ENCODE measurements at regions not wholly inside any gene's neighbourhood (a gene's known extent, or its start where the extent isn't known, plus 50 kb on each side); places are given as distances from the start of the nearest gene placed in this dataset.

DNA sequence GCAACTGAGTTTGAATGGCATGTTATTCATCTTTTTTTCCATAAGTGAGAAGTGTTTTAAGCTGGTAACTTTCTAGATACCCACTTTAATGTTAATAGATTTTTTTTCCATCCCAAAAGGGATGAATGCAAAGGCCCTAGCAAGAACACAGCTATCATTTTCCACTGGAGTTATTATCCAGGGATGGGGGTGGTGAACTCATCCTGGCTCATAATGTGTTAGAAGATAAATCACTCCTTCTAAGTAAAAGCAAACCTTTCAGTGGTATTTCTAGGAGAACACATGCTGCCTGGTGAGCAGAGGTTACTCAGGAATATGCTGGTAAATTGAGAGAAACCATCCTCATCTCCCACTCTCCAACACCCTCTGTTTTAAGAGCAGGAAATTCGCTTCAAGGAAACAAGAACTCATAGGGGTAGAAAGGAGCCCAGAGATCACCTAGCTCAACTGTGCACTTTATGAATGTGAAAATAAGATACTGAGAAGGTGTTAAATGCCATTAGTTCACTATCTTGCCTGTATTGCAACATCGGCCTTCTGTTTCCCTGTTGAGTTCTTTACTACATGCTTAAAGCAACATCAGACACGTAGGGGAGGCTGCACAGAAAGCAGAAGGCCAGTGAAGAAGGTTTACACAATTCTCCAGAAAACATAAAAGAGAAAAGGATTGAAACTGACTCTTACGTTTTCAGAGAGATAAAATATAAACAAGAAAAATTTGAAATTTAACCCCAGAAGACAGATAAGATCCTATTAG lies 264.0 kb upstream of the PRKCQ start:
- Histone ChIP-seq H2BK15ac (ENCODE audit: low read depth, low read length) (no peak overlapping the region), H2BK120ac (ENCODE audit: low read depth, low read length, poor library complexity, severe bottlenecking) (no peak overlapping the region), H3K4me1 (ENCODE audit: insufficient read depth, low read length) (no peaks in the 10 kb centered on the region), H3K23ac (ENCODE audit: insufficient read length, low read depth, low read length) (no peak overlapping the region), H2BK5ac (ENCODE audit: insufficient read length, low read length) (no peak overlapping the region), H3K9ac (ENCODE audit: extremely low read depth, insufficient read length, low read length) (no peak overlapping the region), H3K79me2 (ENCODE audit: insufficient read depth, low read length) (no peaks in the 10 kb centered on the region), H4K91ac (ENCODE audit: insufficient read length, low read depth, low read length) (no peak overlapping the region), H3K18ac (ENCODE audit: insufficient read length, low read depth, low read length) (no peak overlapping the region), H2BK20ac (ENCODE audit: low read depth, low read length, poor library complexity, severe bottlenecking) (no peak overlapping the region), H3K14ac (ENCODE audit: insufficient read depth, low read length) (no peak overlapping the region), H3K27me3 (ENCODE audit: insufficient read depth, low read length) (no peaks in the 10 kb centered on the region), H4K8ac (replicated peaks; ENCODE audit: insufficient read length, low read depth, low read length) (no peak overlapping the region), H3T11ph (ENCODE audit: low read length) (no peak overlapping the region), H2AFZ (ENCODE audit: low read length) (no peak overlapping the region), H3K27ac (ENCODE audit: insufficient read length, low read depth, low read length) (no peak overlapping the region), H3K56ac (ENCODE audit: insufficient read length, low read depth, low read length) (no peak overlapping the region), H3K4me2 (ENCODE audit: insufficient read depth, insufficient read length, low read length) (no peak overlapping the region), H3K9me3 (ENCODE audit: control insufficient read depth, low read depth, low read length) (peaks cover 16% of the 10 kb centered on the region), H2BK12ac (ENCODE audit: insufficient read length, low read depth, low read length) (no peak overlapping the region), H3K23me2 (ENCODE audit: insufficient read length, low read depth, low read length, poor library complexity, severe bottlenecking) (no peaks in the 10 kb centered on the region), H3K4ac (ENCODE audit: low read depth, low read length) (no peak overlapping the region), H2AK5ac (ENCODE audit: insufficient read length, low read length) (no peak overlapping the region), H4K5ac (ENCODE audit: insufficient read length, low read depth, low read length) (no peak overlapping the region), H3K79me1 (ENCODE audit: insufficient read depth, low read depth, low read length, poor library complexity, severe bottlenecking) (no peaks in the 10 kb centered on the region), H4K20me1 (ENCODE audit: control insufficient read depth, insufficient read depth, insufficient read length) (no peaks in the 10 kb centered on the region)
- no CpG with 5 or more reads among the region's 4 CpGs for WGBS (ENCODE audit: extremely low coverage, insufficient read length, low lambda C conversion rate)
- no peak for TF ChIP-seq CTCF (conservative IDR thresholded peaks at IDR 0.05)
- Mint-ChIP-seq H3K27me3 (ENCODE audit: low read depth) (no peaks in the 10 kb centered on the region), H3K9me3 (peaks cover 26 to 27% of the 10 kb centered on the region in 2 experiments), H3K4me1 (no peaks in the 10 kb centered on the region), H3K4me3 (no peak overlapping the region), H3K36me3 (ENCODE audit: insufficient read depth in 1 of 3, low read depth in 3 of 3) (peaks cover 6 to 54% (median 29%) of the 10 kb centered on the region in 3 experiments; a peak in 6 of 7 replicates), H3K27ac (no peak overlapping the region)
- DNase-seq: no peak

All from H9 (cell line).